GM12891 (cell line): ENCODE measurements at regions not wholly inside any gene's neighbourhood (a gene's known extent, or its start where the extent isn't known, plus 50 kb on each side); places are given as distances from the start of the nearest gene placed in this dataset.

ENCODE experiments used
- POLR2A ChIP-seq: IDR thresholded peaks from 2 replicates; pipeline ENCODE4 v1.6.1; 2011; ENCODE audit warnings: low read depth, low read length, control low read depth
- POLR2AphosphoS5 ChIP-seq: IDR thresholded peaks from 2 replicates; pipeline ENCODE4 v1.6.1; 2011; ENCODE audit warnings: low read depth, low read length, control low read depth
- TAF1 ChIP-seq: IDR thresholded peaks from 2 replicates; pipeline ENCODE4 v1.6.1; 2011; ENCODE audit warnings: low read depth, low read length, control low read depth

- TF ChIP-seq POLR2A (no peak), POLR2AphosphoS5 (no peak), TAF1 (no peak)
These were observed 1630.8 kb upstream of the TENM4 start for GRCh38 chr11:81071606-81072005.
